KMS-11 (cell line): ENCODE measurements at regions not wholly inside any gene's neighbourhood (a gene's known extent, or its start where the extent isn't known, plus 50 kb on each side); places are given as distances from the start of the nearest gene placed in this dataset.
A peak's percentile ranks its signal among the peaks of the same experiment; 100 is the strongest.

Source experiments
- H2AFZ ChIP-seq: fragments of 200-600 bp; sonication (generic); 2 replicates; pipeline ENCODE4 v1.6.1; 2016; ENCODE audit warnings: antibody characterized with exemption, mixed run types, low read depth
- H3K27ac ChIP-seq: fragments of 200-600 bp; sonication (generic); 2 replicates; pipeline ENCODE4 v1.6.1; 2016; ENCODE audit warnings: mild to moderate bottlenecking, mixed run types
- H3K27me3 ChIP-seq: fragments of 200-600 bp; sonication (generic); 2 replicates; pipeline ENCODE4 v1.6.1; 2017; ENCODE audit warnings: mild to moderate bottlenecking, low read depth, mixed run types, moderate library complexity; ENCODE audit not compliant: insufficient read depth
- H3K36me3 ChIP-seq: fragments of 200-600 bp; sonication (generic); 2 replicates; pipeline ENCODE4 v1.6.1; 2017; ENCODE audit warnings: mild to moderate bottlenecking, mixed run types; ENCODE audit not compliant: insufficient read depth
- H3K4me1 ChIP-seq: fragments of 200-600 bp; sonication (generic); 2 replicates; pipeline ENCODE4 v1.6.1; 2016; ENCODE audit warnings: mild to moderate bottlenecking, low read depth, mixed run types; ENCODE audit not compliant: poor library complexity, severe bottlenecking
- H3K4me2 ChIP-seq: fragments of 200-600 bp; sonication (generic); 2 replicates; pipeline ENCODE4 v1.7.0; 2016; ENCODE audit warnings: mild to moderate bottlenecking, mixed run types
- H3K4me3 ChIP-seq: fragments of 200-600 bp; sonication (generic); IDR thresholded peaks from 2 replicates; pipeline ENCODE4 v1.6.1; 2017; ENCODE audit warnings: low read depth, low read length, mixed read lengths; ENCODE audit not compliant: insufficient read depth
- H3K79me2 ChIP-seq: fragments of 200-600 bp; sonication (generic); 2 replicates; pipeline ENCODE4 v1.6.1; 2016; ENCODE audit warnings: low read depth, mixed run types; ENCODE audit not compliant: insufficient read depth
- H3K9ac ChIP-seq: fragments of 200-600 bp; sonication (generic); 2 replicates; pipeline ENCODE4 v1.6.1; 2016; ENCODE audit warnings: mild to moderate bottlenecking, mixed run types
- H4K20me1 ChIP-seq: fragments of 200-600 bp; sonication (generic); 2 replicates; pipeline ENCODE4 v1.6.1; 2016; ENCODE audit warnings: mild to moderate bottlenecking, mixed run types; ENCODE audit not compliant: insufficient read depth
- CTCF ChIP-seq: fragments of 200-600 bp; sonication (generic); conservative IDR thresholded peaks from 2 replicates; pipeline ENCODE4 v1.6.1; 2017; ENCODE audit warnings: low read depth, mild to moderate bottlenecking, antibody characterized with exemption, low read length, moderate library complexity, mixed read lengths

GRCh38 chr21:17139696-17140095, 373.1 kb upstream of the CXADR start:
- TF ChIP-seq CTCF: no peak
- Histone ChIP-seq H3K27ac (peak overlapping the region; percentile 29; the same call in 1 of the 2 replicates), H2AFZ (peak overlapping the region; percentile 86), H3K4me1 (peaks cover 6% of the 10 kb centered on the region), H3K36me3 (no peaks in the 10 kb centered on the region), H3K9ac (peak overlapping the region; percentile 69), H3K4me2 (peak overlapping the region; percentile 84), H3K79me2 (no peaks in the 10 kb centered on the region), H4K20me1 (no peaks in the 10 kb centered on the region), H3K27me3 (no peaks in the 10 kb centered on the region), H3K4me3 (no peak overlapping the region)

- H3K4me3 ChIP-seq: no peak overlapping the region
- no peaks in the 10 kb centered on the region for H3K36me3 ChIP-seq
- no peak overlapping the region for H3K27ac ChIP-seq
- no peak overlapping the region for H3K9ac ChIP-seq
- no peaks in the 10 kb centered on the region for H4K20me1 ChIP-seq
- no peak overlapping the region for H3K4me2 ChIP-seq
- no peaks in the 10 kb centered on the region for H3K4me1 ChIP-seq
- no peaks in the 10 kb centered on the region for H3K79me2 ChIP-seq
- H2AFZ ChIP-seq: no peak overlapping the region
- no peaks in the 10 kb centered on the region for H3K27me3 ChIP-seq
- TF ChIP-seq CTCF: no peak
Measured at GRCh38 chr21:17146426-17146825, 366.4 kb upstream of the CXADR start.

GRCh38 chr21:17159697-17160096, 353.1 kb upstream of the CXADR start:
- no peak for TF ChIP-seq CTCF
- H3K79me2 ChIP-seq: no peaks in the 10 kb centered on the region
- H3K36me3 ChIP-seq: no peaks in the 10 kb centered on the region
- H3K4me1 ChIP-seq: no peaks in the 10 kb centered on the region
- no peak overlapping the region for H3K9ac ChIP-seq
- H2AFZ ChIP-seq: no peak overlapping the region
- H3K27ac ChIP-seq: no peak overlapping the region
- no peak overlapping the region for H3K4me2 ChIP-seq
- no peaks in the 10 kb centered on the region for H4K20me1 ChIP-seq
- H3K27me3 ChIP-seq: no peaks in the 10 kb centered on the region
- no peak overlapping the region for H3K4me3 ChIP-seq

GRCh38 chr21:17185674-17186073, 327.2 kb upstream of the CXADR start:
- Histone ChIP-seq H3K27ac (no peak overlapping the region), H2AFZ (no peak overlapping the region), H3K9ac (no peak overlapping the region), H3K4me2 (no peak overlapping the region), H3K4me3 (no peak overlapping the region), H3K36me3 (no peaks in the 10 kb centered on the region), H3K4me1 (no peaks in the 10 kb centered on the region), H3K79me2 (no peaks in the 10 kb centered on the region), H3K27me3 (no peaks in the 10 kb centered on the region), H4K20me1 (no peaks in the 10 kb centered on the region)
- TF ChIP-seq CTCF: no peak
